Panc1 (cell line): ENCODE measurements at regions not wholly inside any gene's neighbourhood (a gene's known extent, or its start where the extent isn't known, plus 50 kb on each side); places are given as distances from the start of the nearest gene placed in this dataset.

Experiments
- ATAC-seq: fragments of 200-7000 bp; cut with Tn5 transposase; 2 replicates; pipeline ENCODE4 v1.9.1; 2020; ENCODE audit warnings: mild to moderate bottlenecking, moderate library complexity
- BruUV-seq: library from RNA; stranded (reverse); fragments of 400-500 nt; replicated peaks from 2 replicates; lab custom pipeline; 2021; lab: Mats Ljungman, UMichigan
- CTCF ChIA-PET: fragments of 300-600 bp; sonication (Branson Sonifier 250); formaldehyde crosslinking; loops from one replicate; lab custom pipeline; 2022; ENCODE audit warnings: antibody characterized with exemption; lab: Charles Lee
- POLR2A ChIA-PET: fragments of 300-600 bp; sonication (Branson Sonifier 250); formaldehyde crosslinking; loops from one replicate; lab custom pipeline; 2022; ENCODE audit warnings: antibody characterized with exemption; lab: Charles Lee
- DNase-seq: peaks from one replicate; pipeline ENCODE4 v3.0.0-alpha.2; 2010; ENCODE audit warnings: low read depth, low spot score
- H3K27ac ChIP-seq: 2 replicates; pipeline ENCODE4 v1.5.1; 2011; ENCODE audit warnings: mild to moderate bottlenecking, low read length, inconsistent platforms
- H3K27me3 ChIP-seq: fragments of 200-500 bp; sonication (Bioruptor generic); 2 replicates; pipeline ENCODE4 v1.6.0; 2014; ENCODE audit warnings: low read length, inconsistent platforms; ENCODE audit not compliant: control insufficient read depth, insufficient read depth
- H3K36me3 ChIP-seq: fragments of 200-500 bp; sonication (Bioruptor generic); 2 replicates; pipeline ENCODE4 v1.5.1; 2014; ENCODE audit warnings: inconsistent platforms, mild to moderate bottlenecking, low read length, moderate library complexity; ENCODE audit not compliant: control insufficient read depth, insufficient read depth
- H3K4me1 ChIP-seq: 2 replicates; pipeline ENCODE4 v1.5.1; 2011; ENCODE audit warnings: inconsistent platforms, mild to moderate bottlenecking, low read length, moderate library complexity; ENCODE audit not compliant: control insufficient read depth, insufficient read depth
- H3K4me3 ChIP-seq, 2 experiments: 2 replicates each; pipeline ENCODE4 v1.5.1; 2011 to 2012; ENCODE audit warnings: low read depth in 2 of 2, low read length in 2 of 2, mild to moderate bottlenecking in 2 of 2, inconsistent platforms in 1 of 2, moderate library complexity in 1 of 2
- H3K9me3 ChIP-seq: fragments of 200-500 bp; sonication (Bioruptor generic); 2 replicates; pipeline ENCODE4 v1.5.1; 2014; ENCODE audit warnings: low read depth, mild to moderate bottlenecking, inconsistent platforms, low read length, moderate library complexity; ENCODE audit not compliant: control insufficient read depth, insufficient read depth
- CTCF ChIP-seq: fragments of 450-650 bp; IDR thresholded peaks from 2 replicates; pipeline ENCODE4 v1.5.1; 2017; ENCODE audit warnings: mild to moderate bottlenecking
- POLR2AphosphoS5 ChIP-seq: IDR thresholded peaks from 2 replicates; pipeline ENCODE4 v1.6.1; 2012; ENCODE audit warnings: mild to moderate bottlenecking, low read depth, low read length, moderate library complexity
- REST ChIP-seq, 2 experiments: IDR thresholded peaks; 2 replicates each; pipeline ENCODE4 v1.6.1; 2011 to 2012; ENCODE audit warnings: low read depth in 2 of 2, control low read depth in 1 of 2, low read length in 1 of 2, mild to moderate bottlenecking in 1 of 2, moderate library complexity in 1 of 2; ENCODE audit not compliant: insufficient read depth in 1 of 2
- SIN3A ChIP-seq: IDR thresholded peaks from 2 replicates; pipeline ENCODE4 v1.6.1; 2012; ENCODE audit warnings: low read depth, mild to moderate bottlenecking, low read length, moderate library complexity, borderline replicate concordance; ENCODE audit not compliant: insufficient read depth
- TCF7L2 ChIP-seq: IDR thresholded peaks from 2 replicates; pipeline ENCODE4 v1.6.1; 2011; ENCODE audit warnings: mild to moderate bottlenecking, low read depth, low read length, inconsistent platforms
- in situ Hi-C: cut with HindIII; loops from 2 replicates; pipeline ENCODE4 v1.10.0; 2016; ENCODE audit warnings: low sequenced_read_pairs, low pct_unique_long_range_greater_than_20kb
- intact Hi-C: fragments of 100-400 bp; cut with micrococcal nuclease; formaldehyde crosslinking; loops from one replicate; pipeline ENCODE4 v1.10.0; 2022; ENCODE audit not compliant: unreplicated experiment

DNA sequence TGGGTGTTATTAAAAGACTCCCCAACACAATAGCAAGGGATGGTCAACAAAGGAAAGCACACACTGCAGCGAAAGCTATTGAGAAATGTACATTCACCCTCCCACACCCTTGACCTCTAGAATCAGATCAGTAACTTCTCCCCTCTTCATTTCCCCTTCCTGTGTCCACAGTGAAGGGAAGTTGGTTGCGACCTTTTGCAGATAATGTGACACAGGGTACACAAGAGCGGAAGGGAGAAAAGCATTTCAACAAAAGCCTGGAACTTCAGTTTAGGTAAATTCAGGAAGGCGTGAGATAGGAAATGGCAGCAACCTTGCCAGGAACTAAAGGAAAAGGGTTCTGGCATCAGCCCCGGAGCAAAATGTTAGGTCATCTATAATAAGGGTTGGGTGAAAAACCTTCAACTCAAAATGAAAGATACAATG, 899.8 kb downstream of the MCTP2 start:
- ATAC-seq (no peak), DNase-seq (no peak)
- BruUV-seq: no TSS peak
- in situ Hi-C loops: no loop called here
- no peaks in the 10 kb centered on the region for H3K36me3 ChIP-seq
- no peak for TF ChIP-seq POLR2AphosphoS5
- no peak for TF ChIP-seq CTCF
- TF ChIP-seq REST (IDR thresholded peaks at IDR 0.05; ENCODE audit: insufficient read depth in 1 of 2, low read depth in 2 of 2, low read length in 1 of 2): no peak
- TF ChIP-seq SIN3A: no peak
- TF ChIP-seq TCF7L2: no peak
- no peak overlapping the region for H3K4me3 ChIP-seq
- no peaks in the 10 kb centered on the region for H3K4me1 ChIP-seq
- CTCF ChIA-PET: no interaction called here
- intact Hi-C loops: no loop called here
- no peaks in the 10 kb centered on the region for H3K27me3 ChIP-seq
- POLR2A ChIA-PET: no interaction called here
- H3K9me3 ChIP-seq: no peaks in the 10 kb centered on the region
- H3K27ac ChIP-seq: no peak overlapping the region

- ChIA-PET CTCF (no interaction called here), POLR2A (no interaction called here)
- BruUV-seq: no TSS peak
- Histone ChIP-seq H3K4me3 (no peak overlapping the region), H3K4me1 (no peaks in the 10 kb centered on the region), H3K36me3 (no peaks in the 10 kb centered on the region), H3K9me3 (no peaks in the 10 kb centered on the region), H3K27me3 (no peaks in the 10 kb centered on the region), H3K27ac (no peak overlapping the region)
- ATAC-seq (no peak), DNase-seq (no peak)
- intact Hi-C loops: no loop called here
- in situ Hi-C loops: no loop called here
- TF ChIP-seq TCF7L2: no peak
- TF ChIP-seq SIN3A: no peak
- no peak for TF ChIP-seq CTCF
Measured at GRCh38 chr15:95132774-95133173, 901.4 kb downstream of the MCTP2 start.
